Activated CD4-positive, CD25-positive, alpha-beta regulatory T cell (primary cell): ENCODE measurements at regions not wholly inside any gene's neighbourhood (a gene's known extent, or its start where the extent isn't known, plus 50 kb on each side); places are given as distances from the start of the nearest gene placed in this dataset.

Experiments used
- DNase-seq, 4 experiments: peaks; one replicate each; lab custom pipeline; 2025; lab: John Stamatoyannopoulos, UW

- no peak for DNase-seq
These were observed 220.8 kb upstream of the MARCKS start for GRCh38 chr6:113636357-113636824.

DNA sequence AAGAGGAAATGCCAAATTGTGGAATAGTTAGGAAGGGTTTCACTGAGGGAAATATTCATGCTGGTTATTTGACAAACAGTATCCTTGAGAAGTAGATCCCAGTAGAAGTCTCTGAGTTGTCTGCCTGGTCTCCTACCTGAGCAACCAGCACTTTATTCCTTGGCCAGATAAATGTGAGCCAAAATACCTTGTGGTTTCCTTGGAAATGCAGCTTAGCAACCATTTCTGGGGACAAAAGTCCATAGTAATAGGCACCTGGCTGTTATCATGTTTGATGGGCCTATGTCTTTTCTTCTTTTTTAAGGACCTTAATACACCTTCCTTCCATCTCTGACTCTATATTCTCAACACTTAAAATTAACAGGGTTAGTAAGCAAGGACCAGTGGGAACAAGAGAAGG is 217.1 kb upstream of the MARCKS start:
- no peak for DNase-seq

- DNase-seq, result no peak
These were observed 215.0 kb upstream of the MARCKS start for GRCh38 chr6:113642001-113642713.

GRCh38 chr6:113642714-113643406 is 214.3 kb upstream of the MARCKS start:
- DNase-seq, result no peak

- no peak for DNase-seq
These were observed 213.8 kb upstream of the MARCKS start for GRCh38 chr6:113643407-113643770.

DNA sequence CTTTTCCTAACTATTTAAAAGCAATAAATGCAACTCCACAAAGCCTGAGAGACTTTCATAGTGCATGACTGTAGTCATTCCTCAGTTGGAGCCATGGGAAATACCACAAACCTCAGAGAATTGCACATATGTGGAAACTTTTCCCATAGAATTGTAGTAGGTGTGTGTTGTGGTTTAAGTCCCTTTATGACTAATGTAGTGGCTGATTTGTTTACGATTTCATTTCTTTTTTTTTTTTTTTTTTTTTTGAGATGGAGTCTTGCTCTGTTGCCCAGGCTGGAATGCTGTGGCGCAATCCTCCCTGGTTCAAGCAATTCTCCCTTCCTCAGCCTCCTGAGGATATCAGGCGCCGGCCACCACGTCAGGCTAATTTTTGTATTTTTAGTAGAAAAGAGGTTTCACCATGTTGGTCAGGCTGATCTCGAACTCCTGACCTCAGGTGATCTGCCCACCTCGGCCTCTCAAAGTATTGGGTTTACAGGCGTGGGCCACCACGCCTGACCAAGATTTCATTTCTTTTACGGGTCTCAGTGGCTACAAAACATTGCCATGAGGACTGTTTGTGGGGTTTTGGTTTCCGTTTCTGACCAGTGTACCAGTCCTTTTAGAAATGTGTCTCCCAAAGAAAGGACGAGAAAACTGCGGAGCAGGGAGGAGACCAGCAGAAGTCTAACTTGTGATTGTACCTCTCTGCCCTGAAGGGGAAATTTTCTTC is 212.1 kb upstream of the MARCKS start:
- DNase-seq, result no peak

DNA sequence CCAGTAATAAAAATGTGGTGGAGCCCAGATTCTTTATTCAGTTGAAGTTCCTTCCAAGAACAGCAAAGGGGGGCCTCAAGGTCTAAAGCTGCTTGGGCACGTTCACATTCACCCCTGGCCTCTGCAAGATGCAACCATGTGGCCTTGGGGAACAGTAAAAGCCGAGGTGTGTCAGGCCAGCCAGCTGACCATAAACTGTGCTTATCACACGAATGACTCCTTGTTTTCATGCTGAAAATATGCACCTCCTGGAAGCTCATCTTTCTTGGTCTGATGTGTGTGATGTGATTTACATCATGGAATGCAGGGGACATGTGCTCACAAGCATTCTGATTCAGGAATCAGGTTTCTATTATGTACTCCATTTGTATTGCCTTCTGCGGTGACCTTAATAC is 211.6 kb upstream of the MARCKS start:
- DNase-seq, result no peak

DNA sequence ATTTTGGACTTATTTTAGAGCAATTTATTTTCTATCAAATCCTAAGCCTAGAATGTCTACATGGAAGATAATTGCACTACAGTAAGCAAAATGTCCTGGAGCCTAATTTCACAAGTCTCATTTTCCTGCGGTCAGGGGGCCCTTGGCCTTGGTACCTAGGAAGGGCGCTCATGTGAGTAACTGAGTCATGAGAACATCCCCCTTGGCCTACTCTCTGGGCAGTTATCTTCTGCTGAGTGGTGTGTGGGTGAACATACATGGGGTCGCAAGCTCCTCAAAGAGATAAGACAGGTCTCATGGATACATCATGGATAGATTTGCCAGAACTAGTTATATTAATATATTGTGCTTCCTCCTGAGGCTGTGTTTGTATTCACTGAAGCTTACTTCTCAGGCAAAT is 211.2 kb upstream of the MARCKS start:
- no peak for DNase-seq

GRCh38 chr6:113646701-113647100 is 210.4 kb upstream of the MARCKS start:
- DNase-seq, result no peak

DNA sequence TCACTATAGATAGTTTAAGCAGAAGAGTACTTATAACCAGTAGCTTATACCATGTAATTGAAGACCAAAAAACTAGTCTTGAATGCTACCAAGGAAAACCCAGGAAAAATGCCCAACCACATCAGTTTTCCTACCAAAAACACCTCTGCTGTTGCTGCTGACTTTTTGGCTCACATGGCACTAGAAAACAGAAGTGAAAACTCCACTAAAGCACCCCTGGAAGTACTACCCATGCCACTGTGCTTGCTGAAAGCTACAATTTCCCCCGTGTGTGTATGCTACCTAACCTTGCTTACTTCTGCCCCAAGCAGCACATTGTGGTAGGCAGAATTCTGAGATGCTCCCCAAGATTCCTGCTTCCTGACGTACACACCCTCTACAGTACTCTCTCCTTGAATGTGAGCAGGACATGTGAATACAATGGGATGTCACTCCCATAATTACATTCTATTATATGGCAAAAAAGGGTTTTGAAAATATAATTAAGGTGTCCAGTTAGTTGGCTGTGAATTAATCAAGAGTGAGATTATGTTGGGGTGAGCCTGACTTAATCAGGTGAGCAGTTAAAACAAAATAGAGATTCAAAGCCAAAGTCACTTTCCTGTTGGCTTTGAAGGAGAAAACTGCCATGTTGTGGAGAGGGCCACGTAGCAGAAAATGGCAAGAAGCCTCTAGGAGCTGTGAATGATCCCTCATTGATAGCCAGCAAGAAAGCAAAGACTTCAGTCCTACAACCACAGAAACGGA is 209.8 kb upstream of the MARCKS start:
- DNase-seq, result no peak

- no peak for DNase-seq
These were observed 208.4 kb upstream of the MARCKS start for GRCh38 chr6:113648698-113649097.

GRCh38 chr6:113649276-113649675 is 207.9 kb upstream of the MARCKS start:
- no peak for DNase-seq

DNA sequence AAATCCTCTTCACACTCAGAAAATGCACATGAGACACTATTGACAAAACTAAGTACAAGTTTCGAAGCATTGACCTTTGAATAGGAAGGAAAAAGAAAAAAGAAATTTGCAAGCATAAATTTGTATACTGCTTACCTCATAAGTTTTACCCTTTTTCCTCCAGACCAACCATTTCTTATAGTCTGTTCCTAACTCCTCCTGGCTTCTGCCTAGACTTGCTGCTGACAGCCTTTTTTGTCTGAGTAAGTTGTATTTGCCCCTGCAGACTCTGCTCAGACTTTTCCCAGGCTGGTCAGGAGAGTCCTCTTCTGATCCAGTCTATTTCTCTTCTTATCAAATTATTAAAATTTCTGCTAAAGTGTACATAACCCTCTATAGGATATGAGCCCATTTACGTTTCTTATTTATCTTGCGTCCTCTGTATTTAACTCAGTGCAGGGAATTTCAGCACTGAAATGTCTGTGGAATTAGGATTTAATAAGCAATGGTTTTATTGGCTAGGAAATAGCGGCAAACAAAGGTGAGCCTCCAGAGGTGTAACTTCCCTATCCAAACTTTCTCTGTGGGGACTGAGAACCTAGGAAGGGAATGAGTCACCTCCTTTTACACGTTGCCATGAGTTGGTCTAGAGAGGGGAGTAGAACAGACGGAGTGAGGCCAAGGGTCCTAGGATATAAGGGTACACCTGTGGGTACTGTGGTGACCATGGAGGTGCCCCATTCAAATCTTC is 207.1 kb upstream of the MARCKS start:
- no peak for DNase-seq

DNA sequence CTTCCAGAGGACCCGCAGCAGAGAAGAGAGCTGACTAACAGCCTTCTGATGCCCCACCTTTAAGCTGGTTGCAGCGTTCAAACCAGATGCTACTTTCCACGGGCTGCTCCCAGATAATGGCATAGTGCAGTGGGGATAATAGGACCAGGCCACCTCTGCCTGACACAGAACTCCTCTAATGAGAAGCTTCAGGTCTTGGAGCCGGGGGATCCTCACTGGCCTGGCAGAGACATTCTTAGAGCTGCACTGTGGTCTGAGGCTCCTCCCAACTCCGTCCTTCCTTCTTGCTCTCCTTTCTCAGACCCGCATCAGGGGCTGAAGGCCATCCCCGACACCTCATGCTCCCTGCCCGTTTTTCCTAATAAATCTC is 206.6 kb upstream of the MARCKS start:
- no peak for DNase-seq

DNA sequence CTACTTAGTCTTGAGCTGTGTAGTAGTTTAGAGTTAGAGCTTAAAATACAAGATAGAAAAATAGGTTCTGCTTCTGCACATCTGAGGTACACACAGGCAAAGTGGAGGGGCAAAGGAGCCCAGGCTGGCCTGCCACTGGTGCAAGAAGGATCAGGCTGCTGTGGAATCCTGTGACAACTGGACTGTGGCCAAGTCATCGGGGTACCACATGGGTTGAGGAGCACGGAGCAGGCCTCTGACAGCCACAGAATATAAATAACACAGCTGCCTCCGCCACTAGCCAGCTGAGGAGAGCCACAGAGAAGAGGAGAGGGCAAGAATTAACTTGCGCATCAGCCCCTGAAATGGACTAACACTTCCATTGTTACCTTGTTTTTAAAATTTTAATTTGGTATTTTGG is 206.0 kb upstream of the MARCKS start:
- DNase-seq, result no peak

DNA sequence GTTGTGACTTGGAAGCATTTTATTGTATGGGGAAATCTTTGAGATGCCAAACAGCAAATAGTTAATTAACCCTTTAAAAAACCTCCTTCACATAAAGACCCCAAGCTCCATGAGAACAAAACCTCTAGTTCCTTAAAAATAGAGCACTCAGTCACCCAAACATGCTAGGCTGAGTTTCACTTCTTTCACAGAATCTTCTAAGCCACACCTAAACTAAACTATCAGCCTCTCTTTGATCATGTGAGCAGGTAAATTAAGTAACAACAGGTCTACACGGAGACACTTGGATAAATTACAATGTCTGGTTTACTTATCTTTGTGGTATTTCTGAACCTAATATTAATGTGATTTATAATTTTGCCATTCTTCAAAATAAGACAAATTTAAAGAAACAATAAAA is 205.2 kb upstream of the MARCKS start:
- DNase-seq, result no peak

- DNase-seq, result no peak
These were observed 203.9 kb upstream of the MARCKS start for GRCh38 chr6:113653275-113653674.

- no peak for DNase-seq
These were observed 202.7 kb upstream of the MARCKS start for GRCh38 chr6:113654396-113654795.

DNA sequence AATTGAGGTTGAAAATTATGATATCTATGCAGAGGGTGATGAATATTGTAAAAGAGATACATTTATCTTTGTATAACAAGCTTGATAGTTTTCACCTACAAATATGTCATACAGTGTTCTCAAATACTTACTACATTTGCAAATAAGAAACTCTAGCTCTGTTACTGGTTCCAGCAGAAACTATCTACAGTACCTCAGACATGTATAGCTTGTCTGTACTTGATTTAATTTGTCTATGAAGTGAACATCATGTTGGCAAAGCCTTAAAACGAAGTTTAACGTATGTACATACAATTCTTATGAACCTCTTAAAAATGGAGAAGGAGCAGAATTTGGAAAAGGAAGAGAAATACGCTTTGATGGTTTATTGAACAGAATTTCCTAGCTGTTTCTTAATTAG is 201.4 kb upstream of the MARCKS start:
- DNase-seq, result no peak

DNA sequence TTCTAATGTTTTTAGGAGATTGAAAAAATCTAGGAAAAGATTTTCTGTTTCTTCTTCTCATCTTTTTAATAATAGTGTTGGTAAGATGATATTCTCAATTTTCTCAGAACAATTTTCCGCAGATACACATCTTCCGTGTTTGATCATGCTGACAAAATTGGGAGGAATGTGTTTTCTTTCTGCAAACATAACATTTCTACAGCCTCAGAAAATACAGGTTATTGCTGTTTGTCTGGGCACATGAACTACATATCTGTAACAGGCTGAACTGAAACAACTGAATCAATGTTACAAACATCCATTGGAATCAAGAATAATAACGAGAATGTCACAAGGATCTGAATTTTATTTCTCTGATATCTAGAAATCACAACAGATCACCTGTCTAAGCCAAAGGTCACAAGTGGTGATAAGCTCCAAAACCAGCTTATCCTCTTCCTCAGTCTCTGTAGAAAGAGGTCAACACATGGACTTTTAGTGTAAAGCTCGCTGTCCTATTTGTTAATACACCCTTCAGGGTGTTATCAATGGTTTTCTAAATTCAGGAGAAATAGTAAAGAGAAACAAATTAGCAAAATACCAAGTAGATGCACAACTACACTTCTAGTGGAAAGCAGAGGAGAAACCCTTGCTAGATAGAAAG is 197.3 kb upstream of the MARCKS start:
- no peak for DNase-seq

DNA sequence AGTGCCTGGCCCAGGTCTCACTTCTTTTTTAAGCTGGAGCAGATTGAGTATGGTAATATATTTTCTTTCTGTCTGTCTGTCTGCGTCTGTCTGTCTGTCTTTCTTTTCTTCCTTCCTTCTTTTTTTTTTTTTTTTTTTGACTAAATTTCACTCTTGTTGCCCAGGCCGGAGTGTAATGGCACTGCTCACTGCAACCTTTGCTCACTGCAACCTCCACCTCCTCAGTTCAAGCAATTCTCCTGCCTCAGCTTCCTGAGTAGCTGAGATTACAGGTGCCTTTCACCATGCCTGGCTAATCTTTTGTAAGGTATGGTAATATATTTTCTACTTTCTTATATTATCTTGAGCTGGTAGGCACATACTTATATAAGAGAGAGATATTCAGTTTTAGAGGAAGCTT is 196.3 kb upstream of the MARCKS start:
- no peak for DNase-seq
